ENCODE measurements at regions not wholly inside any gene's neighbourhood (a gene's known extent, or its start where the extent isn't known, plus 50 kb on each side); places are given as distances from the start of the nearest gene placed in this dataset.

DNA sequence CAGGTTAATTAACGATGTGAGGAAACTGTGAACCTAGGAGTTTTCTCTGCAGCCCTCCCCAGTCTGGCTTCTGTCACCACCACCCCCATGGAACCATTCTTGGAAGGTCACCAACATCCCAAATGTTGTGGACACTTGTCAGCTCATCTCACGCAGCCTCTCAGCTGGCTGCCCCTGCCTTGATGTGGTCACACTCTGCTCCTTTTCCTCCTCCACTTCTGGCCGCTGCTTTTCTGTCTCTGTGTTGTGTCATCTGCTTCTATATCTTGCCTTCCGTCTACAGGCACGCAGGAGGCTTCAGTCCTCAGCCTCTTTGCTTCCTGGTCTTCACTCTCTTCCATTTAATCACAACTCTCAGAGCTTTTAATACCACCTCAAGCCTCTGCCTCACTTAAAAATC is 371.5 kb upstream of the SLIT2 start:
- Histone ChIP-seq H3K79me2 (ENCODE audit: control insufficient read depth, insufficient read depth, low read length) (no peaks in the 10 kb centered on the region), H3K4me3 (replicated peaks in 1 of 3; ENCODE audit: insufficient read depth in 1 of 3, low read depth in 1 of 3, low read length in 3 of 3) (no peak overlapping the region), H3K9ac (replicated peaks; ENCODE audit: extremely low read depth, insufficient read depth, low read length) (no peak overlapping the region), H3K4me1 (ENCODE audit: control insufficient read depth, extremely low read depth, insufficient read depth, low read length) (no peaks in the 10 kb centered on the region), H3K9me3 (replicated peaks; ENCODE audit: control insufficient read depth, insufficient read depth, low read length) (no peaks in the 10 kb centered on the region), H3K36me3 (ENCODE audit: control insufficient read depth in 2 of 2, extremely low read depth in 1 of 2, insufficient read depth in 2 of 2, low read length in 2 of 2) (no peaks in the 10 kb centered on the region), H4K20me1 (replicated peaks; ENCODE audit: control insufficient read depth, extremely low read depth, insufficient read depth, low read length) (no peaks in the 10 kb centered on the region), H3K4me2 (ENCODE audit: insufficient read depth, low read length) (no peak overlapping the region), H2AFZ (ENCODE audit: low read depth, low read length) (no peak overlapping the region), H3K9me1 (replicated peaks; ENCODE audit: control insufficient read depth, extremely low read depth, insufficient read depth, low read length) (no peaks in the 10 kb centered on the region), H3K27me3 (ENCODE audit: control insufficient read depth in 2 of 2, insufficient read depth in 2 of 2, low read length in 2 of 2) (no peaks in the 10 kb centered on the region), H3K27ac (ENCODE audit: insufficient read depth, low read depth, low read length) (no peak overlapping the region)
- FAIRE-seq, result no peak
- intact Hi-C loops (cut with micrococcal nuclease), result no loop called here
- no TSS peak for BruUV-seq (replicated peaks)
- TF ChIP-seq GATA2 (IDR thresholded peaks at IDR 0.05; ENCODE audit: insufficient read depth, insufficient read length, low read depth, low read length) (no peak), MYC (IDR thresholded peaks at IDR 0.05; ENCODE audit: low read depth, low read length) (no peak), POLR2AphosphoS5 (IDR thresholded peaks at IDR 0.05; ENCODE audit: insufficient read depth, low read depth, low read length) (no peak), EZH2 (IDR thresholded peaks at IDR 0.05; ENCODE audit: borderline replicate concordance, low read depth, low read length, severe bottlenecking) (no peak), POLR2A (IDR thresholded peaks at IDR 0.05; ENCODE audit: low read depth, low read length) (no peak)
- TF ChIP-seq, protein P1, sequence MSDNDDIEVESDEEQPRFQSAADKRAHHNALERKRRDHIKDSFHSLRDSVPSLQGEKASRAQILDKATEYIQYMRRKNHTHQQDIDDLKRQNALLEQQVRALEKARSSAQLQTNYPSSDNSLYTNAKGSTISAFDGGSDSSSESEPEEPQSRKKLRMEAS (IDR thresholded peaks at IDR 0.05; ENCODE audit: insufficient read depth, insufficient read length), result no peak
- ChIA-PET CTCF (no interaction called here), POLR2A (no interaction called here)
- no peak for DNase-seq (ENCODE audit: low read depth, low spot score)
- dilution Hi-C loops (cut with MboI; ENCODE audit: extremely low pct_ligation_motif_present, low sequenced_read_pairs), result no loop called here

DNA sequence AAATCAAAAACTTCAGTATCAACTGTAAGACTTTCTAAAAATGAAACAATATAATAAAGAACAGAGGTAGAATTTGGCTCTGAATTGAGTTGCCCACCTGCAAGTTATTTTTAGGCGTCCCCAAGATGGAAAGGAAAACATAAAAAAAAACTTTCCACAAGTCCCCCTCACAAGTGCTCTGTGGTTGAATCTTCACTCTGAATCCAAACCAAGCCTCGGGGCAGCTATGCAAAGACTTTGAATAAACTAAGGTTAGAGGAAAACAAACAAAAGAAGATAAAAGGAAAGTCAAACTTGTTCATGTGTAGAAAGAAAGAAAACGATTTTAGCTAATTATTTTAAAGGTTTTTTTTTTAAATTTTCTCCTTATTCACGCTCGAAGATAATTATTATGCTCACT is 372.4 kb upstream of the SLIT2 start:
- Histone ChIP-seq H3K9me3 (replicated peaks; ENCODE audit: control insufficient read depth, insufficient read depth, low read length) (no peaks in the 10 kb centered on the region), H3K4me1 (ENCODE audit: control insufficient read depth, extremely low read depth, insufficient read depth, low read length) (no peaks in the 10 kb centered on the region), H3K27me3 (ENCODE audit: control insufficient read depth in 2 of 2, insufficient read depth in 2 of 2, low read length in 2 of 2) (no peaks in the 10 kb centered on the region), H3K79me2 (ENCODE audit: control insufficient read depth, insufficient read depth, low read length) (no peaks in the 10 kb centered on the region), H3K36me3 (ENCODE audit: control insufficient read depth in 2 of 2, extremely low read depth in 1 of 2, insufficient read depth in 2 of 2, low read length in 2 of 2) (no peaks in the 10 kb centered on the region), H3K4me3 (replicated peaks in 1 of 3; ENCODE audit: insufficient read depth in 1 of 3, low read depth in 1 of 3, low read length in 3 of 3) (no peak overlapping the region), H3K9me1 (replicated peaks; ENCODE audit: control insufficient read depth, extremely low read depth, insufficient read depth, low read length) (no peaks in the 10 kb centered on the region), H3K9ac (replicated peaks; ENCODE audit: extremely low read depth, insufficient read depth, low read length) (no peak overlapping the region), H2AFZ (ENCODE audit: low read depth, low read length) (no peak overlapping the region), H3K27ac (ENCODE audit: insufficient read depth, low read depth, low read length) (no peak overlapping the region), H4K20me1 (replicated peaks; ENCODE audit: control insufficient read depth, extremely low read depth, insufficient read depth, low read length) (no peaks in the 10 kb centered on the region), H3K4me2 (ENCODE audit: insufficient read depth, low read length) (no peak overlapping the region)
- intact Hi-C loops (cut with micrococcal nuclease) (no loop called here), dilution Hi-C loops (cut with MboI; ENCODE audit: extremely low pct_ligation_motif_present, low sequenced_read_pairs) (no loop called here)
- ChIA-PET POLR2A (no interaction called here), CTCF (no interaction called here)
- FAIRE-seq, result no peak
- TF ChIP-seq, protein P1 (IDR thresholded peaks at IDR 0.05; ENCODE audit: insufficient read depth, insufficient read length), result no peak
- TF ChIP-seq CTCF (IDR thresholded peaks at IDR 0.05; ENCODE audit: extremely low read depth in 1 of 2, insufficient read depth in 1 of 2, low read depth in 1 of 2, low read length in 2 of 2), result no peak
- TF ChIP-seq POLR2AphosphoS5 (IDR thresholded peaks at IDR 0.05; ENCODE audit: insufficient read depth, low read depth, low read length), result no peak
- no peak for TF ChIP-seq GATA2 (IDR thresholded peaks at IDR 0.05; ENCODE audit: insufficient read depth, insufficient read length, low read depth, low read length)
- no peak for TF ChIP-seq EZH2 (IDR thresholded peaks at IDR 0.05; ENCODE audit: borderline replicate concordance, low read depth, low read length, severe bottlenecking)
- TF ChIP-seq MYC (IDR thresholded peaks at IDR 0.05; ENCODE audit: low read depth, low read length), result no peak
- no peak for TF ChIP-seq FOS (IDR thresholded peaks at IDR 0.05; ENCODE audit: borderline replicate concordance, insufficient read depth, low read length)
- no peak for TF ChIP-seq JUN (IDR thresholded peaks at IDR 0.05; ENCODE audit: borderline replicate concordance, insufficient read depth, insufficient read length, low read depth)
- TF ChIP-seq POLR2A (IDR thresholded peaks at IDR 0.05; ENCODE audit: low read depth, low read length), result no peak
- no peak for DNase-seq (ENCODE audit: low read depth, low spot score)
- no TSS peak for BruUV-seq (replicated peaks)

All from endothelial cell of umbilical vein (primary cell).